ENCODE measurements at regions not wholly inside any gene's neighbourhood (a gene's known extent, or its start where the extent isn't known, plus 50 kb on each side); places are given as distances from the start of the nearest gene placed in this dataset.

DNA sequence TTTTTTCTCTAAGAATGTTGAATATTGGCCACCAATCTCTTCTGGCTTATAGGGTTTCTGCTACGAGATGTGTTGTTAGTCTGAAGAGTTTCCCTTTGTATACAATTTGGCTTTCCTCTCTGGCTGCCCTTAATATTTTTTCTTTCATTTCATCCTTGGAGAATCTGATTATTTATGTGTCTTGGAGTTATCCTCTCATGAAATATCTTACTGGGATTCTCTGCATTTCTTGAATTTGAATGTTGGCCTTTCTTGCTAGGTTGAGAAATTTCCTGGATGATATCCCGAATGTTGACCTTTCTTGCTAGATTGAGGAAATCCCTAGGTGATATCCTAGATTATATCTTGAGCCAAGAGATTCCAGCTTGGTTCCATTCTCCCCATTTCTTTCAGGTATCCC, 125.6 kb downstream of the SLC5A7 start:
- ChIA-PET CTCF (no interaction called here), POLR2A (ENCODE audit: low non-redundant PET) (no interaction called here)
- no peak for DNase-seq (ENCODE audit: low spot score)
- no peak for TF ChIP-seq CTCF (conservative IDR thresholded peaks at IDR 0.05; ENCODE audit: low read depth)
- no peak overlapping the region for H3K27ac ChIP-seq

DNA sequence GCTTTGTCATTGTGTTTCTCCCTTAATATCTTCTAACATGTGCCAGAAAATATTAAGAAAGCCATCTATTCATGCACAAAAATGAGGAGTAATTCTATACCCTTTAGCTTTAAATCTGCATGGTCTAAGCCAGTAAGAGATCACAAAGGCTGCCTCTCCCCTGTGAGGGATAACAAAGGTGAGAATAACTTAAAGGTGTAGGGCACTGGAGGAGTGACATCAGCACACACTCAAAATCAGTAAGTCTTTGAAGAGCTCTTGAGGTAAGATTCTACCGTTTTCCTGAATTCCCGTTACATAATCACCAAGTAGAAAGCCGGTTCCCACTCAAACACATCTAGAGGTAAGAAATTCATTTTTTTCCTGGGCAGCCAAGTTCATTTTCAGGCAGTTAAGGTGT, 123.9 kb upstream of the SULT1C3 start:
- ChIA-PET CTCF (interaction anchor here (1.0 kb wide), 1 partner anchor 15 kb away, joined by 4 read pairs; no protein-coding TSS in a partner anchor), POLR2A (ENCODE audit: low non-redundant PET) (no interaction called here)
- no peak overlapping the region for H3K27ac ChIP-seq
- TF ChIP-seq CTCF (conservative IDR thresholded peaks at IDR 0.05; ENCODE audit: low read depth): no peak
- no peak for DNase-seq (ENCODE audit: low spot score)

DNA sequence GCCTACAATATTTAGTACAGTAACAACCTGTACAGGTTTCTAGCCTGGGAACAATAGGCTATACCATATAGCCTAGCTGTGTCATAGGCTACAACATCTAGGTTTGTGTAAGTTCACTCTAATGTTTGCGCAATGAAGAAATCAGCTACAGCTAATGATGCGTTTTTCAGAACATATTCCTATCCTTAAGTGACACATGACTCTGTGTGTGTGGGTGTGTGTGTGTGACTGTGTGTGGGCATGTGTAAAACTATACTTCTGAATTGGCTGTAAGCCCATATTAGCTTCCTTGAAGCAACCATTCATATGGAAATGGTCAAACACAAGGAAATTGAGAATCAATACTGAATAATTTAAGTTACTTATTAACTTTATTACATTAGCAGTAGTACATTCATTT, 120.8 kb upstream of the SULT1C3 start:
- no peak overlapping the region for H3K27ac ChIP-seq
- ChIA-PET POLR2A (ENCODE audit: low non-redundant PET) (no interaction called here), CTCF (no interaction called here)
- DNase-seq (ENCODE audit: low spot score): no peak
- TF ChIP-seq CTCF (conservative IDR thresholded peaks at IDR 0.05; ENCODE audit: low read depth): no peak

DNA sequence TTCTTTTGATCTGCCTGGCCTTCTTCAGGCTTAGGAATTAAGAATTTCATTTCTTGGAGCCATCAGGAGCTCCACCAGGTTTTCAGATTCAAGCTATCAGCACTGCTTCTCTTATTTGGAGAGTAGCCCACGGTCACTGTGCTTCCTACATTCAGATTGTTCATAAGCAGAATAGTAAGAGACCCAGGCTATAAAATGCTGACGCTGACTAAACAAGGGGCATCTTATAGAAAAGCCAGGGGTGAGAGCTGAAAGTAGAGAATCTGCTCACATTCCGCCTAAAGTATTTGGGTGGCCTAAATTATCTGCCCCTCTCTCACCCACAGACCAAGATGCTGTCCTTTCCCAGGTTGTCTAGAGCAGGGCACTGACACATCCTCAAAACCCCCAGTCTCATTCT, 120.3 kb upstream of the SULT1C3 start:
- ChIA-PET CTCF (no interaction called here), POLR2A (ENCODE audit: low non-redundant PET) (no interaction called here)
- no peak overlapping the region for H3K27ac ChIP-seq
- no peak for DNase-seq (ENCODE audit: low spot score)
- no peak for TF ChIP-seq CTCF (conservative IDR thresholded peaks at IDR 0.05; ENCODE audit: low read depth)

DNA sequence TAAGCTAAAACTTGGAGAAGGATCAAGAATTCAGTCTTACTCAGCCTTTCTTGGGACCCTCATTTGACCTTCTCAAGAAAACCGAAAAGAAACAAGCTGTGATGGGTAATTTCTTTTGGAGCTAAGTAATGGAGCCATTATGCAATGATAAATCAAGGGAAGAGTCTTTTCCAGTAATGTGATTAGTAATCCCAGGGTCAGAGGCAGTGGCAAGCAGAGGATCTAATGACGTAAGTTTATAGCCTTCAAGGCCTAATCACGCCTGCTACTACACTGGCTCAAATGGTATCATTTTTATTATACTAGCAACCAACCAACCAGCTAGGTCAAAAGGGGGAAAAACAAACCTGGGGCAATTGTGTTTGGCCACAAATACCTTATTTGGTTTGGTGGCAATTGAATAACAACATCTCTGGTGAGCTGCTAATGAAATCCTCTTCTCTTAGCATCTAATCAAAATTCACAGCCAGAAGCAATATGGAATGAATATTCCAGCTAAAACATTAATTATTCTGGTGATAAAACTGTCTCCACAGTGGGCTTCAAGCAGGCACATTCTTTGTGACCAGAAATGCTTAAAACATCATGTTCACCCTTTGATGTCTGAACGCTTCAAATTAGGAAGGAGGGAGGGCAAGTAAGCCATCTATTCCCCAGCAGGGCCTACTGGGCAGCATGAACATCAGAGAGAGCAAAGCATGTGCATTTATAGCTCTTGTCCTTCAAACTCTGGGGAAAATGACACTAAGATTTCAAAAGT, 114.9 kb upstream of the SULT1C3 start:
- CTCF ChIA-PET: no interaction called here
- H3K27ac ChIP-seq: no peak overlapping the region
- POLR2A ChIA-PET (ENCODE audit: low non-redundant PET): no interaction called here
- TF ChIP-seq CTCF (conservative IDR thresholded peaks at IDR 0.05; ENCODE audit: low read depth): no peak
- DNase-seq (ENCODE audit: low spot score): no peak

- CTCF ChIA-PET: no interaction called here
- DNase-seq (ENCODE audit: low spot score): no peak
- no peak overlapping the region for H3K27ac ChIP-seq
- TF ChIP-seq CTCF (conservative IDR thresholded peaks at IDR 0.05; ENCODE audit: low read depth): no peak
- POLR2A ChIA-PET (ENCODE audit: low non-redundant PET): no interaction called here
These were observed 114.2 kb upstream of the SULT1C3 start for GRCh38 chr2:108125581-108125980.

Data from RWPE1 (cell line).